H1 (cell line): ENCODE measurements at regions not wholly inside any gene's neighbourhood (a gene's known extent, or its start where the extent isn't known, plus 50 kb on each side); places are given as distances from the start of the nearest gene placed in this dataset.

Experiments used
- CTCF ChIA-PET: fragments of 300-600 bp; sonication (Branson Sonifier 250); formaldehyde crosslinking; loops from one replicate; lab custom pipeline; 2021; ENCODE audit not compliant: partially characterized antibody; lab: Charles Lee
- POLR2A ChIA-PET: fragments of 300-600 bp; sonication (Branson Sonifier 250); formaldehyde crosslinking; loops from one replicate; lab custom pipeline; 2021; ENCODE audit warnings: inconsistent platforms; ENCODE audit not compliant: partially characterized antibody; lab: Charles Lee
- DNase-seq, 2 experiments: peaks; one replicate each; pipeline versions ENCODE4 v3.0.0 to v3.0.0-alpha.2; 2010 to 2022; ENCODE audit warnings: low spot score in 2 of 2, low read depth in 1 of 2, mixed read lengths in 1 of 2
- FAIRE-seq: peaks from 2 replicates; lab custom pipeline; 2011; peaks lifted over from hg19 to GRCh38; lab: Jason Lieb, UNC
- H2AFZ ChIP-seq: 2 replicates; pipeline ENCODE4 v1.8.1; 2012; ENCODE audit warnings: low read length, inconsistent platforms
- H2AK5ac ChIP-seq: 2 replicates; pipeline ENCODE4 v1.6.1; 2013; ENCODE audit warnings: low read depth, low read length
- H2BK120ac ChIP-seq: replicated peaks from 2 replicates; pipeline ENCODE3; 2013; ENCODE audit warnings: low read depth, low read length, inconsistent platforms
- H2BK12ac ChIP-seq: 2 replicates; pipeline ENCODE4 v1.6.1; 2013; ENCODE audit warnings: low read depth, low read length
- H2BK15ac ChIP-seq: 2 replicates; pipeline ENCODE4 v1.6.1; 2013; ENCODE audit warnings: low read length
- H2BK20ac ChIP-seq: 2 replicates; pipeline ENCODE4 v1.6.1; 2013; ENCODE audit warnings: low read length
- H2BK5ac ChIP-seq: 2 replicates; pipeline ENCODE4 v1.6.1; 2013; ENCODE audit warnings: low read depth, low read length
- H3K14ac ChIP-seq: 2 replicates; pipeline ENCODE4 v1.6.1; 2013; ENCODE audit warnings: inconsistent platforms; ENCODE audit not compliant: insufficient read length
- H3K18ac ChIP-seq: 2 replicates; pipeline ENCODE4 v1.6.1; 2013; ENCODE audit warnings: low read length; ENCODE audit errors: extremely low read depth
- H3K23ac ChIP-seq: 2 replicates; pipeline ENCODE4 v1.6.1; 2013; ENCODE audit warnings: inconsistent platforms; ENCODE audit not compliant: insufficient read length
- H3K23me2 ChIP-seq: 2 replicates; pipeline ENCODE4 v1.6.1; 2013; ENCODE audit warnings: low read depth, low read length
- H3K27ac ChIP-seq: 2 replicates; pipeline ENCODE4 v1.6.1; 2011; ENCODE audit warnings: low read depth, low read length, inconsistent platforms
- H3K27me3 ChIP-seq, 4 experiments: replicated peaks in 1 of 4; 1 replicate in 1 of 4; 2 replicates in 3 of 4; pipeline versions ENCODE4 v1.6.1 to v1.8.1; 2011 to 2013; ENCODE audit warnings: low read length in 3 of 4, mild to moderate bottlenecking in 3 of 4, inconsistent platforms in 2 of 4, mixed read lengths in 2 of 4, moderate library complexity in 1 of 4; ENCODE audit not compliant: control insufficient read depth in 3 of 4, insufficient read depth in 3 of 4; ENCODE audit errors: extremely low read depth in 1 of 4
- H3K36me3 ChIP-seq, 4 experiments: 2 replicates each; pipeline versions ENCODE4 v1.6.1 to v1.8.1; 2011 to 2013; ENCODE audit warnings: mild to moderate bottlenecking in 4 of 4, low read length in 3 of 4, moderate library complexity in 2 of 4, control low read depth in 1 of 4, inconsistent platforms in 1 of 4; ENCODE audit not compliant: insufficient read depth in 4 of 4, control insufficient read depth in 2 of 4
- H3K4ac ChIP-seq: replicated peaks from 2 replicates; pipeline ENCODE3; 2013; ENCODE audit warnings: low read length, low read depth, mixed read lengths, inconsistent platforms; ENCODE audit not compliant: insufficient read length
- H3K4me1 ChIP-seq, 4 experiments: replicated peaks in 1 of 4; 1 replicate in 1 of 4; 2 replicates in 3 of 4; pipeline versions ENCODE4 v1.6.1 to v1.8.1; 2011 to 2013; ENCODE audit warnings: low read length in 3 of 4, inconsistent platforms in 2 of 4, mixed read lengths in 1 of 4; ENCODE audit not compliant: insufficient read depth in 4 of 4, control insufficient read depth in 3 of 4
- H3K4me2 ChIP-seq, 2 experiments: 2 replicates each; pipeline versions ENCODE4 v1.6.1 to v1.8.1; 2011 to 2013; ENCODE audit warnings: low read depth in 2 of 2, low read length in 2 of 2, control low read depth in 1 of 2, inconsistent platforms in 1 of 2, mild to moderate bottlenecking in 1 of 2; ENCODE audit not compliant: insufficient read depth in 1 of 2
- H3K4me3 ChIP-seq, 4 experiments: fragments of 200-600, 300-600 bp in 1 of 4; sonication (generic), shearing (Covaris generic), sonication (Bioruptor Twin) in 1 of 4; 2 replicates each; pipeline versions ENCODE4 v1.5.1 to v1.8.1; 2011 to 2016; ENCODE audit warnings: low read length in 4 of 4, low read depth in 3 of 4, control low read depth in 2 of 4, inconsistent platforms in 2 of 4, mild to moderate bottlenecking in 2 of 4, mixed read lengths in 1 of 4, moderate library complexity in 1 of 4; ENCODE audit not compliant: insufficient read depth in 2 of 4; ENCODE audit errors: extremely low read depth in 1 of 4
- H3K56ac ChIP-seq: replicated peaks from 2 replicates; pipeline ENCODE3; 2013; ENCODE audit warnings: low read depth, mild to moderate bottlenecking, mixed read lengths, low read length, inconsistent platforms; ENCODE audit not compliant: insufficient read length
- H3K79me1 ChIP-seq: 2 replicates; pipeline ENCODE4 v1.6.1; 2013; ENCODE audit warnings: low read depth, low read length, control low read depth
- H3K79me2 ChIP-seq, 2 experiments: 2 replicates each; pipeline versions ENCODE4 v1.6.1 to v1.8.1; 2012 to 2013; ENCODE audit warnings: low read length in 2 of 2, mild to moderate bottlenecking in 2 of 2, inconsistent platforms in 1 of 2; ENCODE audit not compliant: insufficient read depth in 2 of 2, control insufficient read depth in 1 of 2
- H3K9ac ChIP-seq, 4 experiments: replicated peaks in 1 of 4; 1 replicate in 1 of 4; 2 replicates in 3 of 4; pipeline versions ENCODE4 v1.6.1 to v1.8.1; 2011 to 2013; ENCODE audit warnings: low read depth in 3 of 4, low read length in 3 of 4, control low read depth in 2 of 4, mild to moderate bottlenecking in 2 of 4, moderate library complexity in 2 of 4, inconsistent platforms in 1 of 4; ENCODE audit errors: extremely low read depth in 1 of 4
- H3K9me3 ChIP-seq, 2 experiments: 2 replicates each; pipeline versions ENCODE4 v1.6.1 to v1.8.1; 2012 to 2013; ENCODE audit warnings: mild to moderate bottlenecking in 2 of 2, moderate library complexity in 2 of 2, control low read depth in 1 of 2, inconsistent platforms in 1 of 2, low read depth in 1 of 2, low read length in 1 of 2, mixed read lengths in 1 of 2; ENCODE audit not compliant: insufficient read depth in 2 of 2
- H4K20me1 ChIP-seq, 2 experiments: replicated peaks in 1 of 2; 2 replicates each; pipeline versions ENCODE3 to v1.8.1; 2011 to 2013; ENCODE audit warnings: inconsistent platforms in 2 of 2, low read length in 2 of 2, mild to moderate bottlenecking in 1 of 2; ENCODE audit not compliant: insufficient read depth in 2 of 2, control insufficient read depth in 1 of 2
- H4K5ac ChIP-seq: 2 replicates; pipeline ENCODE4 v1.6.1; 2013; ENCODE audit warnings: low read length, low read depth, mixed read lengths, inconsistent platforms; ENCODE audit not compliant: insufficient read length
- H4K8ac ChIP-seq: 2 replicates; pipeline ENCODE4 v1.8.0; 2013; ENCODE audit warnings: mild to moderate bottlenecking, moderate library complexity, low read length, inconsistent platforms; ENCODE audit not compliant: insufficient read depth; ENCODE audit errors: extremely low read depth
- H4K91ac ChIP-seq: replicated peaks from 2 replicates; pipeline ENCODE3; 2013; ENCODE audit warnings: low read length, mixed read lengths, inconsistent platforms; ENCODE audit not compliant: insufficient read length
- CTBP2 ChIP-seq: IDR thresholded peaks from 2 replicates; pipeline ENCODE4 v1.7.0; 2011; ENCODE audit warnings: borderline replicate concordance, mild to moderate bottlenecking, moderate library complexity, mixed read lengths, low read length; ENCODE audit not compliant: insufficient read depth, insufficient read length
- EGR1 ChIP-seq: IDR thresholded peaks from 2 replicates; pipeline ENCODE4 v1.6.1; 2011; ENCODE audit warnings: low read depth, low read length, borderline replicate concordance
- WGBS, 2 experiments: shearing (Covaris generic) in 1 of 2; methylation state at CpG; one replicate each; pipeline versions ENCODE4 v1.1.6 to v1.1.7; 2013 to 2015; ENCODE audit warnings: low lambda C conversion rate in 2 of 2, mixed read lengths in 2 of 2, inconsistent platforms in 1 of 2, low coverage in 1 of 2, missing lambda C conversion rate in 1 of 2; ENCODE audit not compliant: insufficient replicate concordance in 2 of 2, insufficient coverage in 1 of 2, insufficient read length in 1 of 2; ENCODE audit errors: extremely low coverage in 1 of 2, missing lambda C conversion rate in 1 of 2; 5-methylcytosine and 5-hydroxymethylcytosine counted together

DNA sequence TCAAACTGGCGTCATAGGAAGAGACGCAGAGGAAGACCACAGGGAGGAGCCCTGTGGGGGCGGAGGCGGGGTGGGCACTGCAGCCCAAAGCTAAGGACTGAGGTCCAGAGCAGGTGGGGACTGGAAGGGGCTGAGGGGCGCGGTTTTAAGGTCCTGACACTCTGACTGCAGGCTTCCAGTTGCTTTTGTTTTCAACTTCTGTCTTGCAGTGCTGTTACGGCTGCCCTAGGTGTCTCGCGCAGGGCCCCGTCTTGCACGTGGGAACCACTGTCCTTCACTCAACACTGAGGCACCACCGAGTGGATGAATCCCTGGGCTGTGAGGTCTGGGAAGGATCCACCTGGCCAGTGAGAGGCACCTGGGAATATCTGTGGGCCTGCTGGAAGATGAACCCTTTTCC lies 76.0 kb downstream of the TEX29 start:
- Histone ChIP-seq H3K4ac (no peak overlapping the region), H3K27ac (no peak overlapping the region), H3K9me3 (peaks cover 0 to 4% of the 10 kb centered on the region in 2 experiments; a peak in 1 of 4 replicates), H3K27me3 (no peaks in the 10 kb centered on the region), H3K36me3 (no peaks in the 10 kb centered on the region), H4K8ac (no peak overlapping the region; the same call in 1 of the 2 replicates), H3K14ac (no peak overlapping the region), H2AFZ (no peak overlapping the region), H3K9ac (no peak overlapping the region), H4K91ac (no peak overlapping the region), H3K23ac (no peak overlapping the region), H3K4me1 (no peaks in the 10 kb centered on the region), H3K56ac (no peak overlapping the region), H3K79me2 (no peaks in the 10 kb centered on the region), H2BK120ac (no peak overlapping the region), H3K4me3 (no peak overlapping the region), H3K18ac (no peak overlapping the region), H2BK5ac (no peak overlapping the region), H3K23me2 (no peaks in the 10 kb centered on the region), H2BK15ac (no peak overlapping the region), H2BK20ac (no peak overlapping the region), H3K79me1 (no peaks in the 10 kb centered on the region), H2AK5ac (no peak overlapping the region), H4K20me1 (no peaks in the 10 kb centered on the region), H2BK12ac (no peak overlapping the region), H3K4me2 (no peak overlapping the region), H4K5ac (no peak overlapping the region)
- WGBS, 2 experiments, result 87% methylated on average over 12 of the region's 12 CpGs; no CpG with 5 or more reads in 1 of the 2 experiments
- TF ChIP-seq EGR1 (no peak), CTBP2 (no peak)
- FAIRE-seq (no peak), DNase-seq (no peak)
- POLR2A ChIA-PET, result no interaction called here
- CTCF ChIA-PET, result no interaction called here
